GM12878 (cell line): ENCODE measurements at regions not wholly inside any gene's neighbourhood (a gene's known extent, or its start where the extent isn't known, plus 50 kb on each side); places are given as distances from the start of the nearest gene placed in this dataset.

Source experiments
- ATAC-seq: fragments of 200-7000 bp; cut with Tn5 transposase; 3 replicates; pipeline ENCODE4 v1.9.1; 2020; ENCODE audit warnings: mild to moderate bottlenecking, moderate library complexity
- BruUV-seq: library from RNA; stranded (reverse); fragments of 400-500 nt; replicated peaks from 2 replicates; lab custom pipeline; 2021; lab: Mats Ljungman, UMichigan
- CTCF ChIA-PET: fragments of 300-600 bp; sonication (Branson Sonifier 250); formaldehyde crosslinking; extraction: SDS; loops from one replicate; lab custom pipeline; 2021; ENCODE audit warnings: inconsistent platforms; lab: Yijun Ruan, JAX
- POLR2A ChIA-PET: fragments of 350-600 bp; formaldehyde crosslinking; extraction: SDS; loops from one replicate; lab custom pipeline; 2021; ENCODE audit warnings: inconsistent platforms; lab: Charles Lee
- RAD21 ChIA-PET: fragments of 300-600 bp; sonication (Branson Sonifier 250); formaldehyde crosslinking; loops from one replicate; lab custom pipeline; 2023; ENCODE audit warnings: antibody characterized with exemption; ENCODE audit not compliant: unreplicated experiment; lab: Charles Lee
- SMC1A ChIA-PET: fragments of 300-600 bp; sonication (Branson Sonifier 250); formaldehyde crosslinking; loops from one replicate; lab custom pipeline; 2023; ENCODE audit not compliant: unreplicated experiment, uncharacterized antibody; lab: Charles Lee
- DNase-seq: peaks from one replicate; pipeline ENCODE4 v3.0.0-alpha.2; 2011; ENCODE audit warnings: low read depth, low spot score
- FAIRE-seq: peaks from 3 replicates; lab custom pipeline; 2011; peaks lifted over from hg19 to GRCh38; lab: Jason Lieb, UNC
- H2AFZ ChIP-seq: 2 replicates; pipeline ENCODE4 v1.6.0; 2011; ENCODE audit warnings: low read depth, low read length, control low read depth; ENCODE audit not compliant: control insufficient read depth
- H3K27ac ChIP-seq: 2 replicates; pipeline ENCODE4 v1.5.1; 2011; ENCODE audit warnings: control low read depth; ENCODE audit not compliant: control insufficient read depth, insufficient read depth
- H3K27me3 ChIP-seq, 2 experiments: replicated peaks in 1 of 2; 2 replicates each; pipeline versions ENCODE4 v1.6.0 to v1.6.1; 2011; ENCODE audit warnings: low read length in 1 of 2; ENCODE audit not compliant: control insufficient read depth in 2 of 2, insufficient read depth in 2 of 2
- H3K36me3 ChIP-seq, 2 experiments: 2 replicates each; pipeline ENCODE4 v1.5.1; 2011; ENCODE audit warnings: low read length in 1 of 2; ENCODE audit not compliant: control insufficient read depth in 2 of 2, insufficient read depth in 2 of 2
- H3K4me1 ChIP-seq: 2 replicates; pipeline ENCODE4 v1.6.1; 2011; ENCODE audit warnings: mild to moderate bottlenecking, low read length, moderate library complexity, mixed read lengths; ENCODE audit not compliant: control insufficient read depth, insufficient read depth
- H3K4me2 ChIP-seq: 2 replicates; pipeline ENCODE4 v1.6.0; 2011; ENCODE audit warnings: control low read depth; ENCODE audit not compliant: control insufficient read depth, insufficient read depth
- H3K4me3 ChIP-seq: fragments of 200-600 bp; sonication (generic); 2 replicates; pipeline ENCODE4 v1.5.1; 2016
- H3K79me2 ChIP-seq: 2 replicates; pipeline ENCODE4 v1.6.0; 2011; ENCODE audit warnings: low read length; ENCODE audit not compliant: control insufficient read depth, insufficient read depth
- H3K9ac ChIP-seq: 2 replicates; pipeline ENCODE4 v1.8.0; 2011; ENCODE audit warnings: low read length, control low read depth, mixed read lengths; ENCODE audit not compliant: control insufficient read depth, insufficient read depth
- H3K9me3 ChIP-seq: replicated peaks from 3 replicates; pipeline ENCODE4 v1.5.1; 2011; ENCODE audit warnings: mild to moderate bottlenecking, low read length; ENCODE audit not compliant: control insufficient read depth, insufficient read depth
- H4K20me1 ChIP-seq: 2 replicates; pipeline ENCODE4 v1.6.0; 2011; ENCODE audit not compliant: control insufficient read depth, insufficient read depth
- BCL3 ChIP-seq: IDR thresholded peaks from 2 replicates; pipeline ENCODE4 v1.6.1; 2011; ENCODE audit warnings: borderline replicate concordance, low read depth, mild to moderate bottlenecking, moderate library complexity, low read length; ENCODE audit not compliant: insufficient read depth, poor library complexity, severe bottlenecking
- CBX3 ChIP-seq: fragments of 200-600 bp; sonication (generic); IDR thresholded peaks from 2 replicates; pipeline ENCODE4 v1.6.1; 2016; ENCODE audit warnings: low read depth, borderline replicate concordance
- CHD1 ChIP-seq: IDR thresholded peaks from 2 replicates; pipeline ENCODE4 v1.6.1; 2012; ENCODE audit warnings: low read depth, low read length, improper control_type of control experiment
- FOS ChIP-seq: IDR thresholded peaks from 3 replicates; pipeline ENCODE4 v1.6.1; 2011; ENCODE audit warnings: borderline replicate concordance; ENCODE audit not compliant: insufficient read length; ENCODE audit errors: extremely low read depth
- KLF5 ChIP-seq: fragments of 450-650 bp; IDR thresholded peaks from 2 replicates; pipeline ENCODE4 v1.6.1; 2014; ENCODE audit warnings: mild to moderate bottlenecking; ENCODE audit not compliant: partially characterized antibody
- RBBP5 ChIP-seq: fragments of 200-600 bp; sonication (generic); conservative IDR thresholded peaks from 2 replicates; pipeline ENCODE4 v1.6.1; 2016
- SIN3A ChIP-seq: IDR thresholded peaks from 2 replicates; pipeline ENCODE4 v1.6.1; 2012; ENCODE audit warnings: low read depth, low read length, improper control_type of control experiment
- ZNF24 ChIP-seq: fragments of 450-650 bp; IDR thresholded peaks from 2 replicates; pipeline ENCODE4 v1.6.1; 2017; ENCODE audit warnings: antibody characterized with exemption, mild to moderate bottlenecking
- ZNF384 ChIP-seq: IDR thresholded peaks from 2 replicates; pipeline ENCODE4 v1.6.1; 2012; ENCODE audit warnings: low read depth, mild to moderate bottlenecking, low read length, improper control_type of control experiment, borderline replicate concordance
- ZNF592 ChIP-seq: fragments of 450-650 bp; IDR thresholded peaks from 2 replicates; pipeline ENCODE4 v1.6.1; 2017; ENCODE audit warnings: mild to moderate bottlenecking, moderate library complexity
- ZSCAN29 ChIP-seq: fragments of 450-650 bp; IDR thresholded peaks from 2 replicates; pipeline ENCODE4 v1.6.1; 2017; ENCODE audit warnings: mild to moderate bottlenecking, moderate library complexity
- WGBS: methylation state at CpG from one replicate; pipeline ENCODE4 v1.1.6; 2016; ENCODE audit warnings: low lambda C conversion rate; ENCODE audit not compliant: insufficient replicate concordance, insufficient coverage; ENCODE audit errors: missing lambda C conversion rate; 5-methylcytosine and 5-hydroxymethylcytosine counted together
- in situ Hi-C: fragments of 300-500 bp; cut with MboI; formaldehyde crosslinking; loops from 9 replicates; pipeline ENCODE4 v1.14.3; 2018; ENCODE audit warnings: mixed read lengths
- intact Hi-C: fragments of 100-400 bp; cut with micrococcal nuclease; formaldehyde crosslinking; loops from one replicate; pipeline ENCODE4 v1.14.2; 2022; ENCODE audit not compliant: unreplicated experiment
- TF ChIP-seq, protein P1 (sequence below): fragments of 450-650 bp; IDR thresholded peaks from 2 replicates; pipeline ENCODE4 v1.6.1; 2016; ENCODE audit warnings: mild to moderate bottlenecking, moderate library complexity, borderline replicate concordance
- TF ChIP-seq, protein P2 (sequence below): fragments of 450-650 bp; IDR thresholded peaks from 2 replicates; pipeline ENCODE4 v1.6.1; 2016; ENCODE audit warnings: mild to moderate bottlenecking

- intact Hi-C loops (no loop called here), in situ Hi-C loops (no loop called here)
- FAIRE-seq (no peak), ATAC-seq (no peak), DNase-seq (no peak)
- no peaks in the 10 kb centered on the region for H3K36me3 ChIP-seq
- BruUV-seq: no TSS peak
- H3K27me3 ChIP-seq: peaks cover 0 to 3% of the 10 kb centered on the region in 2 experiments; a peak in 3 of 4 replicates
- no peak overlapping the region for H3K4me3 ChIP-seq
- no peaks in the 10 kb centered on the region for H4K20me1 ChIP-seq
- RAD21 ChIA-PET: no interaction called here
- no peak overlapping the region for H3K4me2 ChIP-seq
- H3K27ac ChIP-seq: no peak overlapping the region
- WGBS: 14% methylated on average over 4 of the region's 4 CpGs
- no peak overlapping the region for H3K9ac ChIP-seq
- SMC1A ChIA-PET: no interaction called here
- CTCF ChIA-PET: interaction anchor here (0.6 kb wide), 1 partner anchor 30 kb away, joined by 3 read pairs; no protein-coding TSS in a partner anchor
- no peaks in the 10 kb centered on the region for H3K9me3 ChIP-seq
- H2AFZ ChIP-seq: no peak overlapping the region
- H3K4me1 ChIP-seq: no peaks in the 10 kb centered on the region
- POLR2A ChIA-PET: no interaction called here
- H3K79me2 ChIP-seq: no peaks in the 10 kb centered on the region
- TF ChIP-seq FOS (no peak), ZNF24 (no peak), RBBP5 (no peak), CHD1 (no peak), SIN3A (no peak), CBX3 (no peak), ZSCAN29 (no peak), BCL3 (no peak), ZNF384 (no peak), ZNF592 (no peak), KLF5 (no peak)
- TF ChIP-seq, protein P1, sequence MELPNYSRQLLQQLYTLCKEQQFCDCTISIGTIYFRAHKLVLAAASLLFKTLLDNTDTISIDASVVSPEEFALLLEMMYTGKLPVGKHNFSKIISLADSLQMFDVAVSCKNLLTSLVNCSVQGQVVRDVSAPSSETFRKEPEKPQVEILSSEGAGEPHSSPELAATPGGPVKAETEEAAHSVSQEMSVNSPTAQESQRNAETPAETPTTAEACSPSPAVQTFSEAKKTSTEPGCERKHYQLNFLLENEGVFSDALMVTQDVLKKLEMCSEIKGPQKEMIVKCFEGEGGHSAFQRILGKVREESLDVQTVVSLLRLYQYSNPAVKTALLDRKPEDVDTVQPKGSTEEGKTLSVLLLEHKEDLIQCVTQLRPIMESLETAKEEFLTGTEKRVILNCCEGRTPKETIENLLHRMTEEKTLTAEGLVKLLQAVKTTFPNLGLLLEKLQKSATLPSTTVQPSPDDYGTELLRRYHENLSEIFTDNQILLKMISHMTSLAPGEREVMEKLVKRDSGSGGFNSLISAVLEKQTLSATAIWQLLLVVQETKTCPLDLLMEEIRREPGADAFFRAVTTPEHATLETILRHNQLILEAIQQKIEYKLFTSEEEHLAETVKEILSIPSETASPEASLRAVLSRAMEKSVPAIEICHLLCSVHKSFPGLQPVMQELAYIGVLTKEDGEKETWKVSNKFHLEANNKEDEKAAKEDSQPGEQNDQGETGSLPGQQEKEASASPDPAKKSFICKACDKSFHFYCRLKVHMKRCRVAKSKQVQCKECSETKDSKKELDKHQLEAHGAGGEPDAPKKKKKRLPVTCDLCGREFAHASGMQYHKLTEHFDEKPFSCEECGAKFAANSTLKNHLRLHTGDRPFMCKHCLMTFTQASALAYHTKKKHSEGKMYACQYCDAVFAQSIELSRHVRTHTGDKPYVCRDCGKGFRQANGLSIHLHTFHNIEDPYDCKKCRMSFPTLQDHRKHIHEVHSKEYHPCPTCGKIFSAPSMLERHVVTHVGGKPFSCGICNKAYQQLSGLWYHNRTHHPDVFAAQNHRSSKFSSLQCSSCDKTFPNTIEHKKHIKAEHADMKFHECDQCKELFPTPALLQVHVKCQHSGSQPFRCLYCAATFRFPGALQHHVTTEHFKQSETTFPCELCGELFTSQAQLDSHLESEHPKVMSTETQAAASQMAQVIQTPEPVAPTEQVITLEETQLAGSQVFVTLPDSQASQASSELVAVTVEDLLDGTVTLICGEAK: no peak
- TF ChIP-seq, protein P2, sequence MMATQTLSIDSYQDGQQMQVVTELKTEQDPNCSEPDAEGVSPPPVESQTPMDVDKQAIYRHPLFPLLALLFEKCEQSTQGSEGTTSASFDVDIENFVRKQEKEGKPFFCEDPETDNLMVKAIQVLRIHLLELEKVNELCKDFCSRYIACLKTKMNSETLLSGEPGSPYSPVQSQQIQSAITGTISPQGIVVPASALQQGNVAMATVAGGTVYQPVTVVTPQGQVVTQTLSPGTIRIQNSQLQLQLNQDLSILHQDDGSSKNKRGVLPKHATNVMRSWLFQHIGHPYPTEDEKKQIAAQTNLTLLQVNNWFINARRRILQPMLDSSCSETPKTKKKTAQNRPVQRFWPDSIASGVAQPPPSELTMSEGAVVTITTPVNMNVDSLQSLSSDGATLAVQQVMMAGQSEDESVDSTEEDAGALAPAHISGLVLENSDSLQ: no peak
Measured at GRCh38 chr3:127369356-127369935, 81.6 kb upstream of the PRR20G start.
